ENCODE measurements at regions not wholly inside any gene's neighbourhood (a gene's known extent, or its start where the extent isn't known, plus 50 kb on each side); places are given as distances from the start of the nearest gene placed in this dataset.
"Not testable (repeated sequence)": the region's sequence is repeated elsewhere in the genome, so short reads cannot be mapped to it uniquely, and the experiment has no call there.

DNA sequence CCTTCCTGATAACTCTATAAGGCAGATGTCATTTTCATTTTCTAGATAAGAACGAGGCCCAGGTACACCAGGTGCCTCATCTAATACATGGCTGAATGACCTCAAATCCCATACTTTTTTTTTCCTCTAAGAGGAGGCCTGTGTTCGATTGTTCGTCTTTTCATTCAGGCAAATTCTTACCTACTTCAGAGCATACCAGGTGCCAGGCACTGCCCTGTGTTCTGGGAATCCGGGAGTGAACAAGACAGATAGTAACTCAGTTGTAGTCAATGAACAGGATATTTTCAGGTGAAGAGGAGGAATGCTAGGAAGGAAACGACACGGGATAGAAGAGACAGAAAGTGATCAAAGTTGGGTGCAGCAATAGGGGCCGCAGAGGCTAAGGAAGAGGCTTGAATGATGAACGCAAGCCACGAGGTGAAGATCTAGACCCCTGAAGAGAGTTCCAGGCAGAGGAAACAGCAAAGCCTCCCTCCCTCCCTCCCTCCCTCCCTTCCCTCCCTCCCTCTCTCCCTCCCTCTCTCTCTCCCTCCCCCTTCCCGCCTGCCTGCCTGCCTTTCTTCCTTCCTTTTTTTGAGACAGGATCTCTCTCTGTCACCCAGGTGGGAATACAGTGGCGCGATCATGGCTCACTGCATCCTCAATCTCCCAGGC, 150.1 kb upstream of the ZNF217 start:
- DNase-seq (ENCODE audit: low spot score) = no peak

DNA sequence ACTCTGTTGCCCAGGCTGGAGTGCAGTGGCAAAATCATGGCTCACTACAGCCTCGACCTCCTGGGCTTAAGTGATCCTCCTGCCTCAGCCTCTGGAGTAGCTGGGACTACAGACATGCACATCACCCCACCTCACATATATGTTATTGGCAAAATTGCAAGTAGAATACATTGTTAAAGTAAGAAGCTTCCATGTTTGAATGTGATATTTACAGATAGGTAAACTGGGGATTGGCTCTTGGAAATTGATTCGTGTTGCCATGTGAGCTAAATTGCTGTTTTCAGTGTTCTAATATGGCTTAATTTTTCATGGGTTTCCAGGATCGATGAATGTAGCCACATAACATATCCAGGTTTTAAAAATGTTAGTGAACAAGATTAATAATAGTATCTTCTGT, 149.0 kb upstream of the ZNF217 start:
- no peak for DNase-seq (ENCODE audit: low spot score)

DNA sequence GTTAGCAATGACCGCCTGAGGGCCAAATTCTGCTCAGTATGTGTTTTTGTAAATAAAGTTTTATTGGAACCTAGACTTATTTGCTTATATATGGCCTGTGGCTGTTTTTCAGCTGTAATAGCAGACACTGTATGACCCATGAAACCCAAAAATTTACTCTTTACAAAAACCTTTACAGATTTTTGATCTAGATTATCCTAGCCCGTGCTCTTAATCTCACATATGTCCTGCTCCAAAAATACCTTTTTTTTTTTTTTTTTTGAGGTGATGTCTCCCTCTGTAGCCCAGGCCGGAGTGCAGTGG, 148.0 kb upstream of the ZNF217 start:
- no peak for DNase-seq (ENCODE audit: low spot score)

DNA sequence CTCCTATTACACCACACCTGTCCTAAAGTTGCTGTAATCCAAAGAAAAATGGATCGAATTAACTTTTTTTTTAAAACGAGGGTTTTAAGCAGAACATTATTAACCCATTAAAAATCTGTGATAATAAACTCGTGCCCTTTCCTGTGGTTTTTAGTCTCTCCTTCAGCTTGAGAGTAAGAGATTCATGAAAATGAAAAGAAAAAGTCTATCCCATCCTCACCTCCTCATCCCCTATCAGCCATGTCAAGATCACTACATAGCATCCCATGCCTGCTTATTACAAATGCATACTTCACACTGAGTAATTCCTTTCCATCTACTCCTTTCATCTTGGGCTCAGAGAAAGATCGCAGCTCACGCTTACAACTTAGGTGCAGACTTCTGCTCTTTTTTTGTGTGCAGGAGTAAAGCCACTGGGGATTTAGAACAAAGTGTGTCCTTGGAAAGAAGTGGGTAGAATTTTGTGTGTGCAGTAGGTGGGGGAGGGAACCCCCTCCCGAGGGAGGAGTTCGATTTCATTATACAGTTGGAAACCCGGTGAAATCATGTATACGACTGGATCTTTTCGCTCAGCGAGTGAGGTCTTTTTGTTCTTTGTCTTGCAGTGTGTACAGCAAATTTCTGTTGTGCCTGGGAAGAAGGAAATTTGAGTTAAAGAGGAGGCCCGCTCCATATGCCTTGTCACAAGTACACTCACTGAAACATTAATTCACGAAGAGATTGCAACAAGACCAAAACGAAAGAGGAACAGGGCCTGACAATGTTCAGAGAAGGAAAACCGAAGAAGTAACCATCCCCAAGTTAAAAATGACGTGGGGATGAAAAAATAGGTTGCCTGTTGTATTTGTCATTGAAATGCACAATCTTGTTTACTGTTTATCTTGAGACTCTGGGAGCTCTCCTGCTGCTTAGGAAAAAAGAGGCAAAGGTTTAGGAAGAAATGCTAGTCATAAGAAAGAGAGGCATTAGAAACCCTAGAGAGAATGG, 146.5 kb upstream of the ZNF217 start:
- peak; percentile 28 for DNase-seq (ENCODE audit: low spot score)

DNA sequence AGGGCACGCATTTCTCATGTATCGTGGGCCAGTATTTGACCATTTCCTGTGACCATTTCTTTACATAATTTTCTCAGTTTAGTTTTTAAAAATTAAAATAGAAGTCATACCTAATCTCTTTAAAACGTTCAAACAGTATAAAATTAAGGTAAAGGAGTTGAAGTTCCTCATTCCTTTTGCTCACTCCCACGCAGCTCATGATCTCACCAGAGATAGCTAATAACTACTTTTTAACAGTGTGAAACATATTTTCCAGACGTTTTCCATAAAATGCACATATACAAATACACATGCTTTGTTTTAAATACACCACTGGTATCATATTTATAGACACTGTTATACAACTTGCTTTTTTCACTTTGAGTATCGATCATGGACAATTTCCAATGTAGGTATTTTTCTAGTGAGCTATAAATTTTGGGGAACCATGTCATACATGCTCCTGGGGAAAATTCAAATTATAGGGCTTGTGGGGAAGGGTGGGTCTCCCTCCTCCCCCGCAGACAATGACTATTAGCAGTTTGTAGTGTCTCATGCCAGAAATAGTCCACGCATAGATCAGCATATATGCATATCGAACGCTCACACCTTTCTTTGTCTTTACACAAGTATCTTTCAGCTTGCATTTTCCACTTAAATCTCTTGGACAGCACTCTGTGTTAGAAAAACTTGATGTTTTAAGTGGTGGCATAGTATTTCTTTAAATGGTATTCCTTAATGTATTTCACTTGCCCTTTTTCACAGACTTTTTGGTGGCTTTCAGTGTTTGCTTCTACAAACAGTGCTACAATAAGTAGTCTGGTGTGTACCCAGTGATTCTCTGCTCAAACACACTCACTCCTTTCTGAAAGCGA, 145.5 kb upstream of the ZNF217 start:
- peak; percentile 43 for DNase-seq (ENCODE audit: low spot score)

DNA sequence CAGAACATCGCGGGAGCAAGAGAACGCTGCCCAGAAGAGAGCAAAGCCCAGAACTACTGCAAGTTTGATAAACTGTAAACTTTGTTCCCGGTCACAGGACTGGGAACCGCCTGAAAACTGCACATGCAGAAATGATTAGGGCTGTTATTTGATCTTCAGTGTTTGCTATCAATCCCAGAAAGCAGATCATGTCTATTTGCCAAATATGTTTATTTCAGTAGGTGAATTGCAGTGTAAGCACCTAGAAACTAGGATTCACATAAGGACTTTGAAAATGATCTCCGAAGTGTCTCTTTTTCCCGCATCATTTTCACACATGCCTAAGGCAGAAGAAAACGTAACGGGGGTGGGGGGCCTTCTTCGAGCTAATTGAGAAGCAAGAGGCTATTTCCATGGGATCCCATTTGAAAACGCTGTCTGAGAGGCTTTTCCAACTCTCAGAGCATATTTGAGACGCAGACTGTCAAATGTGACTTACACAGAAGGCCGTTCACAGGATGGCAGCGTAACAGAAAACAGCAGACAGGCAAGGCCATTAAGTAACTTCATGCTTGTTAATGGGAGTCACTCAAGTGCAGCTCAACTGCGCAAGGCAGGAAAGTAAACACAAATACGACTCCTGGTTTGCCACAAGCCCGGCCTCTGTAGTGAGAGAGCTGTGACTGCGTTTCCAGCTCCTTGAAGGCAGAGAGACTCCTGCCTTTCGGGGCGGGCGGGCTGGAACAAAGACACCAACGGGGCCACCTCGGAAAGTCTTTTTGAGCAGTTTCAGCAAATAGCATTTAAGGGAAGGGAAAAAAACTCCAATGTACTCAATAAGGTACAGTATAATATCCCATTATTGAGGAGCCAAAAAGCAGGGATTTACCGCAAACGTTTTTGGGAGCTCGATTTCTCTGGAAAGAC, 144.7 kb upstream of the ZNF217 start:
- DNase-seq (ENCODE audit: low spot score) = peak; percentile 93

DNA sequence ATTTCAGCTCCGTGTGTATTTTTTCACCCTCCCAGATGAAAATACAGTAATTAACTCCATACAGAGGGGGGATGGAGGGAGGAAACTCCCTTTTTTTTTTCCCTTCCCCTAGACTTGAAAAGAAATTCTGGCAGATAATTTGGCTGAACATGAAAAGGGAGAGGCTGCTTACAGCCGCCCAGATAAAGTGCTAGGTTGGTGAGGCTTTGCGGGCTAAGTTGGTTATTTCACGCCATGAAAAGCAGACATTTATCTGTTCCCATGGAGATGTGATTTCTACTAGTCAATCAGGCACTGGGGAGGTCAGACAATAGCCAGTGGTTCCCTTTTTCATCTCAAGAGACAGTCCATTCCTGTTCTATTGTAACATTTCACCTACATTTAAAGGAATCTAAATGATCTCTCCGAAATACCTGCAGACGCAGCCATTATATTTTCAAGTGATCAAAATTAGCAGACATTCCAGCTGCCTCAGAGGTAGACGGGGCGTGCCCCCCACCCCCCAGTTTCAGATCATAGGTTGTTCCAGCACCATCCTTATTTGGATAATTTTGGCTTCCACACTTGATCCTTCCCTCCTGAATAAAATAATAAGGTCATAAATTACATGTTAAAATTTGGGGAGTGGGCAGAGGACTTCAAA, 143.9 kb upstream of the ZNF217 start:
- peak; percentile 16 for DNase-seq (ENCODE audit: low spot score)

DNA sequence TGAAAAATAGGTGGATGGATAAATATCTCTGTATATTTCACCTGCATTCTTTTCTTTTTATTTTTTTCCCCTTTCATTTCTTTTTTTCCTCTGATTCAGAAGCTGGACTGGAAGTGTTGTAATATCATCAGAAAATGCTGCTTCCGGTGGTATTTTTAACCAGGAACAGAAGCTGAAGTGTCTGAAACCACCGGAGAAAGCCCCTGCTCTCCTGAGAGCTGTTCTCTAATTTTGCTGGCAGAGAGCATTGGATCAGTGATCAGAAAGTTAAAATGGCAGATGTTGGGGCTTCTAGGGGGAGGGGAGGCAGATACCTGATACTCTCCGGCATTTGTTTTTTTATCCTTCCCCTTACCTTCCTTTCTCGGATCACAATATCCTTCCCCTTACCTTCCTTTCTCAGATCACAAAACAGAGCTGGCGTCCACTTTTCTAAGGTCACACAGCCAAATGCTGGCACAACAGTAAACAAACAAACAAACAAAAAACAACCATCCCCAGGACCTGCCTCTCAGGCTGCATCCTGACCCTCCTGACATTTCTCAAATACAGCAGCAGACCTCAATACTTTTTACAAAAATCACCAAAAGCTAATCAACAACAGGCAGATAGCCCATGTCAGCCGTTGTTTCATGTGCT, 143.2 kb upstream of the ZNF217 start:
- DNase-seq (ENCODE audit: low spot score) = peak; percentile 41

DNA sequence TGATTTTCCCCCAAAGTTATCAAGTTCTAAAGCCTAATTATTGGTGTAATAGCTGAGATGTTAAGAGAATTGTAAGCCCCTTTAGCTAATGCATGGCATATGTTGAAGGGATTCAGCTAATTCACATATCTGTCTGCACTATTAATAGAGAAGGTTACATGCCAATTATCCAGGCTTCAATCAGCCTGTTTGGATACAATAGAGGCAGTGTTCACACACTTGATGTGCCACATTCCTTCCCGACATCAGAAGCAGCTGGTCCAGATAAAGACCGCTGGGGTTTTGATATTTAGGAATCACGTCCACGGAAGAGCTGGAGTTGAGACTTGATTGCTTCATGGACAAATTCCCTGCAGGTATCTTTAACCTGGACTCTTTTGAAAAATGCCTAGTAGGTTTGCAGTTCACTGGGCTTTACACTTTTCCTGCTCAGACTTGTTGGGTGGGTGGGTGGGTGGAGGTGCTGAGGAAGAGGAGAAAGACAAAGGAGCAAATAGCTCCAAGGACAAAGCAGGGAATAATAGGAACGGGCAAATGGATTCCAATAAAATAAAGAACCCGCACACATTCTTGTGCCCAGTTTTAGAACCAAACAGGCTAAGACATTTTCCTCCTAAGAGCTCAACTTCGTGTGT, 142.6 kb upstream of the ZNF217 start:
- DNase-seq (ENCODE audit: low spot score) = peak; percentile 41

DNA sequence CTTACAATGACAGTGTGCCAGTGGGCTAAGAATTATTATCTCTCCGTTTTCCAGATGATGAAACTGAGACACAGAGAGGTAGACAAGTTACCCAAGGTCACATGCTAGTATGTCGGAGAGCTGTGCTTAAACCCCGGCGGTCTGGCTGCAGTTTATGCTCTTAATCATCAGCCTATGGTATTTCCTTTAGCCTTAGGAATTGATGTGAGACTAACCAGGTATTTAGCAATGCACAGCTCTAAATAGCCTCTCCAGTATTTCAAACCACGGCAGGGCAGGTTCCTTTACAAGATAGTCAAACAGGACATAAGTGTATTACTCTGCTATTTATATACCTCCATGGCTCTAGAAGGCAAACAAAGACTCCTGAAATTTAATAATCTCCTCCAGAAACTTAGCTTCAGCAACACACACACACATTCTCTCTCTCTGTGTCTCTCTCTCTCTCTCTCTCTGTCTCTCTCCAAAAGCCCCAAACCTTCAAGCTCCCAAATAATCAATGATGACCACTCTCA, 142.0 kb upstream of the ZNF217 start:
- DNase-seq (ENCODE audit: low spot score) = peak; percentile 93

DNA sequence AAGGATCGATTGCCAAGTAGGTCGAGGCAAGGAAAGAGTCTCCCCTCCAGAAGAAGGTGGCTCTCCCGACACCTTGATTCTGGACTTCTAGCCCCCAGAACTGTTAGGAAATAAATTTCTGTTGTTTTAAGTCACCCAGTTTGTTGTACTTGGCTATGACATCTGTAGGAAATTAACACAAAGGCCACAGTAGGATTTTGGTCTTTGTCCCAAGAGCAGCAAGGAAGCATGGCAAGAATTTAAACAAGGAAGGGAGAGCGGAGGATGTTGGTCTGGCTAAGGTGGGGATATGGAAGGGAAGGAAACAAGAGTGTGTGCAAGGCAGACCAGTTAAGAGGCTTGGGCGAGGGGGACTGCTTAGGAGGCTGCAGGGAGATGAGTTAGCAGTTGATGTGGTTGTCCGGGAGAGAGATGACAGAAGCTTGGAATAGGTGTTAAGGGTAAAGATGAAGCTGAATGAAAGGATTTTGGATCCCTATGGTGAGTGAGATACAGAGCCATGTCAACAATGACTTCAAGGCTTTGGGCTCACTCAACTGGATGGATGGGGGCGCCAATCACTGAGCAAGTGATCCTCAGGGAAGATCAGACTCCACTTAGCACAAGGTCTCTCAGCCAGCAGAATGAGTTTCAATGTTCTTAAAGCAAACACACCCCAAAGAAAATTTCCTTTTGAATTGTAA, 140.5 kb upstream of the ZNF217 start:
- no peak for DNase-seq (ENCODE audit: low spot score)

DNA sequence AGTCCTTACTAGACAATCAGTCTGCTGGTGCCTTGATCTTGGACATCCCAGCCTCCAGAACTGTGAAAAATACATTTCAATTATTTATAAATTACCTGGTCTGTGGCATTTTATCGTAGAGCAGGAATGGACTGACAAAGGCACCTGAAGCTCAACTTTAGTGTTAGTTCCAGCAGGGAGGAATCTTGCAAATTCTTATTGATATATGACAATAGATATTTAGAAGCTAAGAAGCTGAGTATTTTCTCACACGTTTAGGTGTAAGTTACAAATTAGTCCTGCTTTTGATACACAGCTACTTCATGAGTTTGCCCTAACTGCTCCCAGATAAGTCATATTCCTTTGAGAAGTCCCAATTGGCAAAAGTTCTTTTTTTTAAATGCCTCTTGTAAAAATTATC, 138.0 kb upstream of the ZNF217 start:
- DNase-seq (ENCODE audit: low spot score) = no peak

DNA sequence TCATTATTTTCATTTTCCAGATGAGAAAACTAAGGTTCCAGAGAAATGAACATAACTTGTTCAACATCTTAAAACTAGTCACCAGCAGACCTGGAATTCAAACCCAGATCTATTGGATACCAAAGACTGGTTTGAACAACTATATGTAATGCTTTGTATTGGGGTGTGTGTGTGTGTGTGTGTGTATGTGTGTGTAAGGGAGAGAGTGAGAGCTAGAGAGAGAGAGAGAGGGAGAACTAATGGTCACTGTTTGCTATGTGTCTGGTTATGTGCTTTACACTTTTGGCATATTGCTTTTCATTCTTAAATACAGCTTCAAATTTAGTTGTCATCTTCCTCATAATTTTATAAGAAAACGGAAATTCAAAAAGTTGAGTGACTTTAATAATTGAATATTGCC, 134.7 kb upstream of the ZNF217 start:
- no peak for DNase-seq (ENCODE audit: low spot score)

DNA sequence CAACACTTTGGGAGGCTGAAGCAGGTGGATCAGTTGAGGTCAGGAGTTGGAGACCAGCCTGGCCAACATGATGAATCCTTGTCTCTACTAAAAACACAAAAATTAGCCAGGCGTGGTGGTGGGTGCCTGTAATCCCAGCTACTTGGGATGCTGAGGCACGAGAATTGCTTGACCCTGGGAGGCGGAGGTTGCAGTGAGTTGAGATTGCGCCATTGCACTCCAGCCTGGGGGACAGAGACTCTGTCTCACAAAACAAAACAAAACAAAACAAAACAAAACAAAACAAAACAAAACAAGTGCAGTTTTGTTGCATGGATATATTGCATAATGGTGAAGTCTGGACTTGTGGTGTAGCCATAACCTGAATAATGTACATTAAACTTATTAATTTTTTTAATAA, 133.6 kb upstream of the ZNF217 start:
- DNase-seq (ENCODE audit: low spot score) = not testable (repeated sequence)

DNA sequence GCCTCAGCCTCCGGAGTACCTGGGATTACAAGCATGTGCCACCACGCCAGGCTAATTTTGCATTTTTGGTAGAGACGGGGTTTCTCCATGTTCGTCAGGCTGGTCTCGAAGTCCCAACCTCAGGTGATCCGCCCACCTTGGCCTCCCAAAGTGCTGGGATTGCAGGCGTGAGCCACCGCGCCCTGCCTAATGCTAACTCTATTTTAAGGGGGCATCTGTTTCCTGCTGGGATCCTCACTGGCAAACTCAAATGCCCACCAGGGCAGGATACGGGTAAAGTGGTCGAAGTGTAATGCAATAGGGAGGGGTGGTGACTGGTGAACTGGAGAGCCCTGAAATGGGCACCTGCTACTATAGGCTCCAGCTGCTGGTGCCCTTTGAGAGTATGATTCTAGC, 131.9 kb upstream of the ZNF217 start:
- no peak for DNase-seq (ENCODE audit: low spot score)

DNA sequence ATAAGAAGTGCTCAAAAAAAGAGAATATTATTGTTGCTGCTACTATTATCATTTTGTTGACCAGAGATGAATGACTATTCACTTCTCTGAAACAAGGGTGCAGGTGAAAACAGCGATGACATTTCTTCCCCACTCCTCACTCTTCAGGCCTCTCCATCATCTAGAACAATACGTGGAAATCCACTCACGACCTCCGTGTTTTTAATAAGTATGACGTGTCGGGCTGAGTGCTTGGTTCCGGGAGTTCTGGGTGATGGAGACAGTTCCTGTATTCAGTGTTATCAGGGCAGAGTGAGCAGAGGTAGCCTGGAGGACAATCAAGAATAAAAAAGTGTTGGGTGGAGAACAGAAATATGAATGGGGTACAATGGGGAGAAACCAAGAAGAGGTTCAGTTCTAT, 130.0 kb upstream of the ZNF217 start:
- no peak for DNase-seq (ENCODE audit: low spot score)

DNA sequence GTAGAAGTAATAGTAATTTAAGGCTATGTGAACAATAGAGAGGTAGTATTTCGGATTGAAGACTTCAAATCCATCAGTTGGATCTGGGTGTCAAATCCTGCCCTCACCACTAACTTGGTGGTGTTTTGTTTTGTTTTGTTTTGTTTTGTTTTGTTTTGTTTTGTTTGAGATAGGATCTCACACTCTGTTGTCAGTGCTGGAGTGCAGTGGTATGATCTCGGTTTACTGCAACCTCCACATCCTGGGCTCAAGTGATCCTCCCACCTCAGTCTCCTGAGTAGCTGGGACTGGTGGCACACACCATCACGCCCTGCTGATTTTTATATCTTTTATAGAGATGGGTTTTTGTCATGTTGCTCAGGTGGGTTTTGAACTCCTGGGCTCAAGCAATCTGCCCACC, 129.4 kb upstream of the ZNF217 start:
- DNase-seq (ENCODE audit: low spot score) = no peak

DNA sequence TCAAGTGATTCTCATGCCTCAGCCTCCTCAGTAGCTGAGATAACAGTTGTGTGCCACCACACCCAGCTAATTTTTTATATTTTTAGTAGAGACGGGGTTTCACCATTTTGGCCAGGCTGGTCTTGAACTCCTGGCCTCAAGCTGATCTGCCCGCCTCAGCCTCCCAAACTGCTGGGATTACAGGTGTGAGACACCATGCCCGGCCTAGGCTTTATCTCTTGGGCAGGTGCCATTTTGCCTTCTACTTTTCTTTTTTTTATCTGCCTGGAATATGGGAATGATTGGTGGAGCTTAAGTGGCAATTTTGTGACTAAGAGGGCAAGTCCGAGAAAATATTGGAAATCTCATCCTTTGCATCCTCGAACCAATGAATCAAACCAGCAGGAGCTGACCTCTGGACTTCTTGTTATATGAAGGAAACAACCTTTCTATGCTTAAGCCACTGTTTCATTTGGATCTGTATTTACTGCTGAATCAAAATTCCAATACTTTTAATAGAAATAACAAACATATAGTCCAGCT, 128.9 kb upstream of the ZNF217 start:
- DNase-seq (ENCODE audit: low spot score) = no peak

DNA sequence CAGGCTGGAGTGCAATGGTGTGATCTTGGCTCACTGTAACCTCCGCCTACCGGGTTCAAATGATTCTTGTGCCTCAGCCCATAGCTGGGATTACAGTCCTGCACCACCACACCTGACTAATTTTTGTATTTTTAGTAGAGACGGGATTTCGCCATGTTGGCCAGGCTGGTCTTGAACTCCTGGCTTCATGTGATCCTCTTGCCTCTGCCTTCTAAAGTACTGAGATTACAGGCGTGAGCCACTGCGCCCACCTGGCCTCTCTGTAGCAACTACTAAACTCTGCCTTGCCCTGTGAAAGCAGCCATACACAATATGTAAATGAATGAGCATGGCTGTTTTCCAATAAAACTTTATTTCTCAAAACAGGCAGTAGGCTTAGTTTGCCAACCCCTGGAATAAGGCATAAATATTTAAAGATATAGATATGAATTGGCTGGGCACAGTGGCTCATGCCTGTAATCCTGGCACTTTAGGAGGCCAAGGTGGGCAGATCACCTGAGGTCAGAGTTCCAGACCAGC, 127.9 kb upstream of the ZNF217 start:
- DNase-seq (ENCODE audit: low spot score) = not testable (repeated sequence)
